ENCODE measurements at regions not wholly inside any gene's neighbourhood (a gene's known extent, or its start where the extent isn't known, plus 50 kb on each side); places are given as distances from the start of the nearest gene placed in this dataset.
"Not testable (repeated sequence)": the region's sequence is repeated elsewhere in the genome, so short reads cannot be mapped to it uniquely, and the experiment has no call there.

DNA sequence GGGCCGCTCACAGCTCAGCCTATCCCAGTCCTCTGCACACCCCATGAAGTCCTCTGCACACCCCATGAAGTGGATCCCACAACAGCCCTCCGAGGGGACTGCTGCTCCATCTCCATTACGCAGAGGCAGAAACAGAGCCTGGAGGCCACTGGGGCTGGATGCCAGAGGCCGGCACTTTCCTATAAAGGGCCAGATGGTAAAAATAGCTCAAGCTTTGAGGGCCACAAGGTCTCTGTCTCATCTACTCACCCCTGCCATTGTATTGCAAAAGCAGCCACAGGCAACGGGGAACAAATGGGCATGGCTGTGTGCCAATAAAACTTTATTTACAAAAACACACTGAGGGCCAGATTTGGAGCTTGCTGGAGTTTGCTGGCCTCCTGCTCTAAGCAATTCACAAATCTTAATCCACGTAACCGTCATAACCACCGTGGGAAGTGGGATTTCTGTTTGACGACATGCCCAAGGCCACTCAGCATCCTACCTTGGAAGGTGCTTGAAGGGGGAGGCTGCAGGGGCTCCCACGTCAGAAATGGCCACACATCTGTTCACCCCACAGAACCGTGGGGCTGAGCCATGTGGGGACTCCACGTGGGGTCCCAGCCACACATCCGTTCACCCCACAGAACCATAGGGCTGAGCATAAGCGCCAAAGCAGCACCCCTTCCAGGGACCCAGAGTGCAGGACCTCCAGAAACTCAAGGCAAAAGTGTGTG, 92.0 kb downstream of the NCOR2 start:
- DNase-seq (ENCODE audit: low spot score), result no peak

- DNase-seq (ENCODE audit: low spot score), result no peak
Measured at GRCh38 chr12:124474709-124475108, 92.7 kb downstream of the NCOR2 start.

- DNase-seq (ENCODE audit: low spot score), result no peak
Measured at GRCh38 chr12:124472690-124473279, 94.6 kb downstream of the NCOR2 start.

- DNase-seq (ENCODE audit: low spot score), result no peak
Measured at GRCh38 chr12:124471828-124472227, 95.6 kb downstream of the NCOR2 start.

- DNase-seq (ENCODE audit: low spot score), result no peak
Measured at GRCh38 chr12:124470806-124471205, 96.6 kb downstream of the NCOR2 start.

DNA sequence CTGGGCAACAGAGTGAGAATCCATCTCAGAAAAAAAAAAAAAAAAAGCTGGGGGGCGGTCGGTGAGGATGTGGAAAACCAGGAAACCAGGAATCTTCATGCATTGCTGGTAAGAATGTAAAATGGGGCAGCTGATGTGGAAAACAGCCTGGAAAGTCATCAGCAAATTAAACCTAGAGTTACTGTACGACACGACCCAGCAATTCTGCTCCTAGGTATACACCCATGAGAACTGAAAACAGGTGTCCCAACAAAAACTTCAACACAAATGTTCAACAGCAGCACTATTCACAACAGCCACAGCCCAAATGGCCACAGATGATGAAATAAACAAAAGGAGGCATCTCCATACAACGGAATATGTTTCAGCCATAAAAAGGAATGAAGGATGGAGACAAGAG, 97.3 kb downstream of the NCOR2 start:
- no peak for DNase-seq (ENCODE audit: low spot score)

DNA sequence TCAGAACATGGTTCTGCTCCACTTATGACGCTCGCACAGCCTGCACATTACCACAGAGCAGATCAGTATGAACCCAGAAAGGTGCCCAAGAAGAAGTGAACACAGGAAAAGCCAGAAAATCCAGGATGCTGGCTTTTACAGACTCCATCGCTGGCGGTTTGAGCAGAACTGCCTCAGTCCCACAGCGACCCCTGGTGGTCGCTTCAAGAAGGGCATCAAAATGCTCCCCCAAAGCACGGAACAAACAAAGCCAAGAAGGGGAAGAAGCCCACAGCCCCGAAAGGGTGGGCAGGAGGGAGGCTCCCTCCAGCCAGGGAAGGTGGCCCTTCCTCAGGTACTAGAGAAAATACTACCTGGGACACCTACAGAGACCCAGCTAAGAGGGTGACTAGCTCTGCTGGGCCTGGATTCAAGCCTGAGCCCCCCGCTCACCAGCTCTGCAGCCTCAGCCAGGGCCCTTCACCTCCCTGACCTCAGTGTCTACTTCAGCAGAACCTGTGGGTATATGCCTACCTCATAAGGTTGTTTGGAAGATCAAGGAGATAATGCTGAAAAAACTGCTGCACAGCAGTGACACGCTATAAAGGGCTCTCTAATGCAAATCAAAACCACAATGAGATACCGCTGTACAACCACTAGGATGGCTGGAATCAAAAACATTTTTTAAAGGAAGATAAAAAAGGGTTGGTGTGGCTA, 98.1 kb downstream of the NCOR2 start:
- no peak for DNase-seq (ENCODE audit: low spot score)

GRCh38 chr12:124467549-124467948, 99.9 kb downstream of the NCOR2 start:
- DNase-seq (ENCODE audit: low spot score), result not testable (repeated sequence)

- DNase-seq (ENCODE audit: low spot score), result no peak
Measured at GRCh38 chr12:124466216-124467128, 100.9 kb downstream of the NCOR2 start.

DNA sequence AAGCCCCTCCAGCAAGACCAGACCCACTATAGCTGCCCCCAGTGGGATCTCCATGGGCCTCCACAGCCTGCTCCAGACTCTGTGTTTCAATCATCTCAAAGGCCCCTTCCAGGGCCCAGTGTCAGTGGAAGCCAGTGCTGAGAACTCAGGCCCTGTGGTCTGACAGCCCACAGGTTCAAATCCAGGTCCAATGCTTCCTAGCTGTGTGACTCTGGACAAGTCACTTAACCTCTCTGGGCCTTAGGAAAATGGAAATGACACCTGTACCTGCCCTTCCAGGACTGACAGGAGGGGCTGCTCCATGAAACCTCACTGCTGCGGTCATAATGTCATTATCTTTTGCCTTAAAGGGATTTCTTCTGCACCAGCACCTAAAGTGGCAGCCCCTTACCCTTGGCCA, 101.9 kb downstream of the NCOR2 start:
- DNase-seq (ENCODE audit: low spot score), result no peak

DNA sequence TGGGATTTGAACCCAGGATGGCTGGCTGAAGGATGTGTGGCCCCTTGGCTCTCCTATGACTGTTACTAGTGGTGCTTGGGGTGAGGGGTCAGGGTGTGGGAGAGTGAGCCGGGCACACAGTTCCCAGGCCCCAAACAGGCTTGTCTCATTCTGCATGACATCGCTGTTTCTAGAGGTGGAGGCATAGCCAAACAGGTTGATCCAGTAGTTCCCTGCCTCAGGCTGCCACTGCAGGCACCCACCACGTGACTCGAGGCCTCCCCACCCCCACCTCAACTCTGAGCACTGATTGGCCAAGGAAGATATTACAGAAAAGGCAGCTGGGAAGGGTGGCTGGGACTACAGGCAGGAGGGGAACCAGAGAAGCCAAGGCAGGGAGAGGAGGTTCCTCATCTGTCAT, 102.6 kb downstream of the NCOR2 start:
- no peak for DNase-seq (ENCODE audit: low spot score)

DNA sequence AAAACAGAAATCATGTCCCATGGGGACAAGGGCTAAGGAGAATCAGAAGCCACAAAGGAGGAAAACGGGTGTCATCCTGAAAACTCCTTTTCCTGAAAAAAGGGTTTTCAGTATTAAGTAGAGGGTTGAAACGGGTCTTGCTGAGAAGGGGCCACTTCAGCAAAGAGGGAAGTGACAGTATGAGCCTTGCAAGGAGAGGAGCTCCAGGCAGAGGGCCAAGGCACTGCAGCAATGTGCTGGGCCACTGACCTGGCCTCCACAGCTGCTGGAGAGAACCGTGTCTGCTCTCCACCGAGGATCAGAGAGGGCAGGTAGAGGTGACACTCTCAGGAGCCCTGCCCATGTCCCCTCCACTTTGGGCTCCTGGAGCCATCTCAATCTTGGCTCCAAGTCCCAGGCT, 103.3 kb downstream of the NCOR2 start:
- DNase-seq (ENCODE audit: low spot score), result no peak

GRCh38 chr12:124463341-124463921, 104.0 kb downstream of the NCOR2 start:
- DNase-seq (ENCODE audit: low spot score), result peak; percentile 92

DNA sequence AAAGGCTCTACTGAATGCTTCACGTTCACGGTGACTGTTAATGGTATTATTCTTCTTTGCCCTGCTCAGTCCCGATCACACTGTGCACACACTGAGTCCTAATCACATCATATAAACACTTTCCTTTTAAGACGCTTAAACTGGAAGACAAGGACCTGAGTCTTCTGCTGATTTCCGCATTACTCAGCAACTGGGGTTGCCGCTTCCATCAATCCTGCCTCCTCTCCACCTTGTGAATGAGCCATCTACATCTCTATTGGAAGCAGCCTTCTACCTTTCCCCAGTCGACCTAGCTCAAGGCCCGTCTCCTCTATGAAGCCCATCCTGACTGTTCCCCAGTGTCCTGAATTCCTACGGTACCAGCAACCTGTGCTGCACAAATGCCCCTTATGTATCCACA, 104.7 kb downstream of the NCOR2 start:
- no peak for DNase-seq (ENCODE audit: low spot score)

GRCh38 chr12:124461851-124462623, 105.4 kb downstream of the NCOR2 start:
- DNase-seq (ENCODE audit: low spot score), result no peak

- no peak for DNase-seq (ENCODE audit: low spot score)
Measured at GRCh38 chr12:124461241-124461673, 106.2 kb downstream of the NCOR2 start.

GRCh38 chr12:124460771-124461170, 106.6 kb downstream of the NCOR2 start:
- no peak for DNase-seq (ENCODE audit: low spot score)

GRCh38 chr12:124459852-124460645, 107.4 kb downstream of the NCOR2 start:
- DNase-seq (ENCODE audit: low spot score), result no peak

GRCh38 chr12:124458992-124459851, 108.2 kb downstream of the NCOR2 start:
- DNase-seq (ENCODE audit: low spot score), result no peak

All from ecto neural progenitor cell (in vitro differentiated cells).